Calu3 (cell line): ENCODE measurements at regions not wholly inside any gene's neighbourhood (a gene's known extent, or its start where the extent isn't known, plus 50 kb on each side); places are given as distances from the start of the nearest gene placed in this dataset.

ENCODE experiments used
- BruUV-seq: library from RNA; stranded (reverse); fragments of 400-500 nt; replicated peaks from 2 replicates; lab custom pipeline; 2021; lab: Mats Ljungman, UMichigan
- CTCF ChIA-PET: fragments of 300-600 bp; sonication (Branson Sonifier 250); formaldehyde crosslinking; loops from one replicate; lab custom pipeline; 2022; ENCODE audit warnings: antibody characterized with exemption; lab: Charles Lee
- DNase-seq: peaks from one replicate; pipeline ENCODE4 v3.0.0; 2022
- H3K27ac Mint-ChIP-seq: one replicate; pipeline ENCODE4 v1.8.0; 2022; ENCODE audit warnings: mixed read lengths; ENCODE audit not compliant: unreplicated experiment
- H3K27me3 Mint-ChIP-seq: one replicate; pipeline ENCODE4 v1.8.0; 2022; ENCODE audit warnings: mixed read lengths; ENCODE audit not compliant: unreplicated experiment
- H3K36me3 Mint-ChIP-seq: one replicate; pipeline ENCODE4 v1.8.0; 2022; ENCODE audit warnings: mild to moderate bottlenecking, moderate library complexity, mixed read lengths; ENCODE audit not compliant: insufficient read depth, unreplicated experiment
- H3K4me1 Mint-ChIP-seq: one replicate; pipeline ENCODE4 v1.8.0; 2022; ENCODE audit warnings: mild to moderate bottlenecking, low read depth, mixed read lengths; ENCODE audit not compliant: unreplicated experiment
- H3K4me3 Mint-ChIP-seq: one replicate; pipeline ENCODE4 v1.8.0; 2022; ENCODE audit warnings: mild to moderate bottlenecking, low read depth, moderate library complexity, mixed read lengths; ENCODE audit not compliant: unreplicated experiment
- H3K9me3 Mint-ChIP-seq: one replicate; pipeline ENCODE4 v1.8.0; 2022; ENCODE audit warnings: low read depth, mixed read lengths; ENCODE audit not compliant: unreplicated experiment
- CTCF ChIP-seq: fragments of 200-600 bp; IDR thresholded peaks from one replicate; pipeline ENCODE4 v1.8.0; 2022; ENCODE audit warnings: antibody characterized with exemption; ENCODE audit not compliant: unreplicated experiment
- intact Hi-C: fragments of 100-400 bp; cut with micrococcal nuclease; formaldehyde crosslinking; loops from one replicate; pipeline ENCODE4 v1.10.0; 2022; ENCODE audit not compliant: unreplicated experiment

- no peak overlapping the region for H3K27ac Mint-ChIP-seq
- peaks cover 50% of the 10 kb centered on the region for H3K27me3 Mint-ChIP-seq
- CTCF ChIA-PET: no interaction called here
- no peak for TF ChIP-seq CTCF
- no peaks in the 10 kb centered on the region for H3K9me3 Mint-ChIP-seq
- no peak overlapping the region for H3K4me3 Mint-ChIP-seq
- no peaks in the 10 kb centered on the region for H3K4me1 Mint-ChIP-seq
- BruUV-seq: no TSS peak
- no peak for DNase-seq
- H3K36me3 Mint-ChIP-seq: no peaks in the 10 kb centered on the region
- intact Hi-C loops: no loop called here
These were observed 152.8 kb downstream of the OLFM1 start for GRCh38 chr9:135240222-135240621.

GRCh38 chr9:135240871-135241311 lies 153.4 kb downstream of the OLFM1 start:
- no peak for DNase-seq
- no peak for TF ChIP-seq CTCF
- intact Hi-C loops: no loop called here
- Mint-ChIP-seq H3K27ac (no peak overlapping the region), H3K9me3 (no peaks in the 10 kb centered on the region), H3K4me3 (no peak overlapping the region), H3K4me1 (no peaks in the 10 kb centered on the region), H3K36me3 (no peaks in the 10 kb centered on the region), H3K27me3 (peaks cover 57% of the 10 kb centered on the region)
- CTCF ChIA-PET: no interaction called here
- no TSS peak for BruUV-seq

GRCh38 chr9:135241381-135242048 lies 154.0 kb downstream of the OLFM1 start:
- Mint-ChIP-seq H3K4me3 (no peak overlapping the region), H3K27ac (no peak overlapping the region), H3K36me3 (no peaks in the 10 kb centered on the region), H3K9me3 (no peaks in the 10 kb centered on the region), H3K4me1 (no peaks in the 10 kb centered on the region), H3K27me3 (peaks cover 63% of the 10 kb centered on the region)
- CTCF ChIA-PET: no interaction called here
- no peak for DNase-seq
- TF ChIP-seq CTCF: no peak
- BruUV-seq: no TSS peak
- intact Hi-C loops: no loop called here

GRCh38 chr9:135242049-135242396 lies 154.6 kb downstream of the OLFM1 start:
- H3K9me3 Mint-ChIP-seq: no peaks in the 10 kb centered on the region
- no peak overlapping the region for H3K27ac Mint-ChIP-seq
- no TSS peak for BruUV-seq
- no peak for TF ChIP-seq CTCF
- peaks cover 68% of the 10 kb centered on the region for H3K27me3 Mint-ChIP-seq
- CTCF ChIA-PET: no interaction called here
- no peak for DNase-seq
- no peak overlapping the region for H3K4me3 Mint-ChIP-seq
- H3K36me3 Mint-ChIP-seq: no peaks in the 10 kb centered on the region
- intact Hi-C loops: no loop called here
- no peaks in the 10 kb centered on the region for H3K4me1 Mint-ChIP-seq
